ENCODE measurements at regions not wholly inside any gene's neighbourhood (a gene's known extent, or its start where the extent isn't known, plus 50 kb on each side); places are given as distances from the start of the nearest gene placed in this dataset.

DNA sequence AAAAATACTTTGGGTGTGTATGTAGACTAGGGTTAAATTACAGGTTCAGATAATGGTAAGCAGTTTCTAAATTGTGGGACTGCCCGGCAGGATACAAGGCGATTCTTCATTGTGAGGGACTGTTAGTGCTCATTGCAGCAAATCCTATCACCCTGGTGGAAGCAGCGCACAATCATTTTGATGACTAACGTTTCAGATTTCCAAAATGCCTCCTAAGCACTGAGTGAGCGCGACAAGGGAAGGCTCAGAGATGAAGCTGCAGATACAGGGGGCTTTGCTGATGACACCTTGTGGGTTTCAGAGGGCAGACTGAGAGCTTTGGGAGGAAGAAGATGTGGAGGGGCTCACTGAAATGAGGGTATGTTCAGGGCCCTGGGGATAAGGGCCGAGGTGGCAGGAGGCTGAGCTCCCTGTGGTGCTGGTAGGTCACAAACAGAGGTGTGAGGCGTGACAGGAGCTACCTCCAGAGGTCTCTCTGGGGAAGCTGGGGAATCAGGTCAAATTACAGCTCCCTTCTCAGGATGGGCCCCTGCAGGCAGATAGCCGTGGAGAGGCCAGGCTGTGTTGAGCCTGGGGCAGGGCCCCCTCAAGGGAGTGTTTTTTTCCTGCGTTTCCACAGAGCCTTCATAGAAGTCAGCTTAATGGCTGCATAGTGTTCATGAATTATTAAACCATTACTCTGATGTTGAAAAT, 84.5 kb upstream of the FYN start:
- Histone ChIP-seq H3K4me2 (ENCODE audit: insufficient read depth, low read length) (no peak overlapping the region), H2AFZ (ENCODE audit: low read depth, low read length) (no peak overlapping the region), H4K20me1 (replicated peaks; ENCODE audit: control insufficient read depth, insufficient read depth, low read length) (no peaks in the 10 kb centered on the region), H3K27ac (ENCODE audit: extremely low read depth, low read depth, low read length) (no peak overlapping the region), H3K27me3 (ENCODE audit: control insufficient read depth in 2 of 2, insufficient read depth in 2 of 2, low read length in 2 of 2) (peaks cover 35 to 39% of the 10 kb centered on the region in 2 experiments), H3K4me3 (no peak overlapping the region), H3K4me1 (replicated peaks in 1 of 2; ENCODE audit: control insufficient read depth in 2 of 2, insufficient read depth in 2 of 2, low read length in 2 of 2) (no peaks in the 10 kb centered on the region), H3K36me3 (ENCODE audit: control insufficient read depth, insufficient read depth, low read length) (no peaks in the 10 kb centered on the region), H3K9me3 (replicated peaks; ENCODE audit: control insufficient read depth, insufficient read depth, low read depth, low read length) (no peaks in the 10 kb centered on the region), H3K9ac (ENCODE audit: insufficient read depth in 1 of 2, low read depth in 2 of 2, low read length in 2 of 2) (no peak overlapping the region), H3K79me2 (ENCODE audit: control insufficient read depth, insufficient read depth, low read length) (no peaks in the 10 kb centered on the region), H3K9me1 (ENCODE audit: control insufficient read depth, insufficient read depth, low read length) (no peaks in the 10 kb centered on the region)
- 3% methylated on average over 10 of the region's 10 CpGs for WGBS (ENCODE audit: insufficient coverage, low coverage, missing lambda C conversion rate)
- no TSS peak for BruUV-seq (replicated peaks)
- TF ChIP-seq NR2F6 (CRISPR knock-in tag; IDR thresholded peaks at IDR 0.05) (no peak), ZNF224 (CRISPR knock-in tag; IDR thresholded peaks at IDR 0.05) (no peak), WHSC1 (IDR thresholded peaks at IDR 0.05; ENCODE audit: low read length) (no peak), ZBTB1 (CRISPR knock-in tag; IDR thresholded peaks at IDR 0.05; ENCODE audit: borderline replicate concordance, low read depth) (no peak), SAP30 (IDR thresholded peaks at IDR 0.05; ENCODE audit: borderline replicate concordance, insufficient read depth, low read depth, low read length, poor library complexity, severe bottlenecking) (no peak), ZNF408 (CRISPR knock-in tag; IDR thresholded peaks at IDR 0.05; ENCODE audit: low read depth) (no peak), RAD21 (CRISPR knock-in tag; conservative IDR thresholded peaks at IDR 0.05 in 1 of 2, IDR thresholded peaks at IDR 0.05 in 1 of 2) (peak in 1 of 2 experiments; percentile 40; a peak in 2 of 4 replicates), TCF3 (CRISPR knock-in tag; IDR thresholded peaks at IDR 0.05) (no peak), HOXB6 (CRISPR knock-in tag; IDR thresholded peaks at IDR 0.05; ENCODE audit: borderline replicate concordance) (no peak)
- ATAC-seq (peak; percentile 78), FAIRE-seq (peak; percentile 11), DNase-seq (ENCODE audit: extremely low read depth in 1 of 4, low spot score in 3 of 4) (peak in 2 of 4 experiments; percentile 16 to 23)
- in situ Hi-C loops (cut with MboI), result no loop called here
- intact Hi-C loops (cut with micrococcal nuclease), result no loop called here
- ChIA-PET CTCF (ENCODE audit: low intra/inter-chr PET ratio) (no interaction called here), POLR2A (interaction anchor here (0.7 to 1.6 kb wide), 2 partner anchors 107 to 157 kb away, joined by 3 to 4 read pairs; no protein-coding TSS in a partner anchor)

All from K562 (cell line).